ENCODE measurements at regions not wholly inside any gene's neighbourhood (a gene's known extent, or its start where the extent isn't known, plus 50 kb on each side); places are given as distances from the start of the nearest gene placed in this dataset.

DNA sequence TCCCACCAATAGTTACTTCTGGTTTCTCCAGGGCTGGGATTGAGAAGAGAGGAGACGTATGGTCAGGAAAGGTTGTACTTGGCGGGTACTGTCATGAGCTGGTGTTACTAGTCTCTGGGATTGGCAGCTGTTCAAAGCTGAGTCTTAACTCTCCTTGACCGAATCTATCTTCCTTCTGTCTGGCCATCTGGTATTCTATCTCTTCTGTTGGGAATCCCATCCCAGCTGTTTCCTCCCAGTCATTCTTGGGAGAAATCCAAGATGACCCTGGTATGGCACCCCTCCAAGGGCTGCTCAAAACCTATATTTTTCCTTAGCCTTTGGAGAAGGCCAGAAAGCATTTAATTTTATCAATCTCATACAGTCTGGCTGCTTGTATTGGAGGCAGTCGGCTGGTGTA is 287.0 kb upstream of the CHD6 start:
- DNase-seq (ENCODE audit: low spot score) (no peak), ATAC-seq (no peak)
- Mint-ChIP-seq H3K4me1 (peaks cover 4% of the 10 kb centered on the region), H3K27me3 (ENCODE audit: low read depth) (peaks cover 2% of the 10 kb centered on the region; the same call in 1 of the 2 replicates), H3K4me3 (no peak overlapping the region), H3K36me3 (peaks cover under 1% of the 10 kb centered on the region; the same call in 1 of the 2 replicates), H3K9me3 (peaks cover under 1% of the 10 kb centered on the region), H3K27ac (no peak overlapping the region)
- POLR2A ChIA-PET = no interaction called here
- TF ChIP-seq, protein P1, sequence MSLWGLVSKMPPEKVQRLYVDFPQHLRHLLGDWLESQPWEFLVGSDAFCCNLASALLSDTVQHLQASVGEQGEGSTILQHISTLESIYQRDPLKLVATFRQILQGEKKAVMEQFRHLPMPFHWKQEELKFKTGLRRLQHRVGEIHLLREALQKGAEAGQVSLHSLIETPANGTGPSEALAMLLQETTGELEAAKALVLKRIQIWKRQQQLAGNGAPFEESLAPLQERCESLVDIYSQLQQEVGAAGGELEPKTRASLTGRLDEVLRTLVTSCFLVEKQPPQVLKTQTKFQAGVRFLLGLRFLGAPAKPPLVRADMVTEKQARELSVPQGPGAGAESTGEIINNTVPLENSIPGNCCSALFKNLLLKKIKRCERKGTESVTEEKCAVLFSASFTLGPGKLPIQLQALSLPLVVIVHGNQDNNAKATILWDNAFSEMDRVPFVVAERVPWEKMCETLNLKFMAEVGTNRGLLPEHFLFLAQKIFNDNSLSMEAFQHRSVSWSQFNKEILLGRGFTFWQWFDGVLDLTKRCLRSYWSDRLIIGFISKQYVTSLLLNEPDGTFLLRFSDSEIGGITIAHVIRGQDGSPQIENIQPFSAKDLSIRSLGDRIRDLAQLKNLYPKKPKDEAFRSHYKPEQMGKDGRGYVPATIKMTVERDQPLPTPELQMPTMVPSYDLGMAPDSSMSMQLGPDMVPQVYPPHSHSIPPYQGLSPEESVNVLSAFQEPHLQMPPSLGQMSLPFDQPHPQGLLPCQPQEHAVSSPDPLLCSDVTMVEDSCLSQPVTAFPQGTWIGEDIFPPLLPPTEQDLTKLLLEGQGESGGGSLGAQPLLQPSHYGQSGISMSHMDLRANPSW (CRISPR knock-in tag; conservative IDR thresholded peaks at IDR 0.05; ENCODE audit: low read depth) = no peak
- TF ChIP-seq HMGA2 (CRISPR knock-in tag; IDR thresholded peaks at IDR 0.05) (no peak), SOX15 (CRISPR knock-in tag; IDR thresholded peaks at IDR 0.05) (no peak)
- CTCF ChIA-PET = interaction anchor here (1.3 to 1.9 kb wide), 2 partner anchors 167 to 170 kb away, joined by 4 to 7 read pairs; no protein-coding TSS in a partner anchor

DNA sequence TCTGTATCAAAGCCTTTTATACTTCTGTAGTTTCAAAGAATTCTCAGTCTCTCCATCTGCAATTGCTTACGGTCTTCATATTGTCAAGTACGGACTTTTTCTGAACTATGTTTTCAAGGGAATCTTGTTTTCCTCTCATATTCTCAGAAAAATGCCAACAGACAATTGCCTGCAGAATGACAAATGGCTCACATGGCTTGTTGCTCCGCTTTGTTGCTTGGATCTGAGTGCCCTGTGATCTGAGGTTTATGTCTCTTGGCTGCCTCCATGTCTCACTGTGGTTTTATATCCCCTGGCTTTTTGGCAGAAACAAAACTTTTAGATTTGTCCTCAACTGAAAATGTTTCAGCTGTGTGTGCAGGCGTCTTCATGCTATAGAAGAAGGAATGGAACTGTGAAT is 285.4 kb upstream of the CHD6 start:
- H3K4me3 Mint-ChIP-seq = no peak overlapping the region
- no peak overlapping the region for H3K27ac Mint-ChIP-seq
- H3K4me1 Mint-ChIP-seq = peaks cover 18% of the 10 kb centered on the region
- peaks cover 2% of the 10 kb centered on the region; the same call in 1 of the 2 replicates for H3K27me3 Mint-ChIP-seq (ENCODE audit: low read depth)
- POLR2A ChIA-PET = no interaction called here
- H3K36me3 Mint-ChIP-seq = no peaks in the 10 kb centered on the region
- DNase-seq (ENCODE audit: low spot score) (no peak), ATAC-seq (no peak)
- no peaks in the 10 kb centered on the region for H3K9me3 Mint-ChIP-seq
- CTCF ChIA-PET = no interaction called here
- TF ChIP-seq, protein P2, sequence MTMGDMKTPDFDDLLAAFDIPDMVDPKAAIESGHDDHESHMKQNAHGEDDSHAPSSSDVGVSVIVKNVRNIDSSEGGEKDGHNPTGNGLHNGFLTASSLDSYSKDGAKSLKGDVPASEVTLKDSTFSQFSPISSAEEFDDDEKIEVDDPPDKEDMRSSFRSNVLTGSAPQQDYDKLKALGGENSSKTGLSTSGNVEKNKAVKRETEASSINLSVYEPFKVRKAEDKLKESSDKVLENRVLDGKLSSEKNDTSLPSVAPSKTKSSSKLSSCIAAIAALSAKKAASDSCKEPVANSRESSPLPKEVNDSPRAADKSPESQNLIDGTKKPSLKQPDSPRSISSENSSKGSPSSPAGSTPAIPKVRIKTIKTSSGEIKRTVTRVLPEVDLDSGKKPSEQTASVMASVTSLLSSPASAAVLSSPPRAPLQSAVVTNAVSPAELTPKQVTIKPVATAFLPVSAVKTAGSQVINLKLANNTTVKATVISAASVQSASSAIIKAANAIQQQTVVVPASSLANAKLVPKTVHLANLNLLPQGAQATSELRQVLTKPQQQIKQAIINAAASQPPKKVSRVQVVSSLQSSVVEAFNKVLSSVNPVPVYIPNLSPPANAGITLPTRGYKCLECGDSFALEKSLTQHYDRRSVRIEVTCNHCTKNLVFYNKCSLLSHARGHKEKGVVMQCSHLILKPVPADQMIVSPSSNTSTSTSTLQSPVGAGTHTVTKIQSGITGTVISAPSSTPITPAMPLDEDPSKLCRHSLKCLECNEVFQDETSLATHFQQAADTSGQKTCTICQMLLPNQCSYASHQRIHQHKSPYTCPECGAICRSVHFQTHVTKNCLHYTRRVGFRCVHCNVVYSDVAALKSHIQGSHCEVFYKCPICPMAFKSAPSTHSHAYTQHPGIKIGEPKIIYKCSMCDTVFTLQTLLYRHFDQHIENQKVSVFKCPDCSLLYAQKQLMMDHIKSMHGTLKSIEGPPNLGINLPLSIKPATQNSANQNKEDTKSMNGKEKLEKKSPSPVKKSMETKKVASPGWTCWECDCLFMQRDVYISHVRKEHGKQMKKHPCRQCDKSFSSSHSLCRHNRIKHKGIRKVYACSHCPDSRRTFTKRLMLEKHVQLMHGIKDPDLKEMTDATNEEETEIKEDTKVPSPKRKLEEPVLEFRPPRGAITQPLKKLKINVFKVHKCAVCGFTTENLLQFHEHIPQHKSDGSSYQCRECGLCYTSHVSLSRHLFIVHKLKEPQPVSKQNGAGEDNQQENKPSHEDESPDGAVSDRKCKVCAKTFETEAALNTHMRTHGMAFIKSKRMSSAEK (CRISPR knock-in tag; IDR thresholded peaks at IDR 0.05; ENCODE audit: borderline replicate concordance) = no peak
- TF ChIP-seq, protein P3, sequence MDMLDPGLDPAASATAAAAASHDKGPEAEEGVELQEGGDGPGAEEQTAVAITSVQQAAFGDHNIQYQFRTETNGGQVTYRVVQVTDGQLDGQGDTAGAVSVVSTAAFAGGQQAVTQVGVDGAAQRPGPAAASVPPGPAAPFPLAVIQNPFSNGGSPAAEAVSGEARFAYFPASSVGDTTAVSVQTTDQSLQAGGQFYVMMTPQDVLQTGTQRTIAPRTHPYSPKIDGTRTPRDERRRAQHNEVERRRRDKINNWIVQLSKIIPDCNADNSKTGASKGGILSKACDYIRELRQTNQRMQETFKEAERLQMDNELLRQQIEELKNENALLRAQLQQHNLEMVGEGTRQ (CRISPR knock-in tag; IDR thresholded peaks at IDR 0.05) = no peak
- TF ChIP-seq, protein P4, sequence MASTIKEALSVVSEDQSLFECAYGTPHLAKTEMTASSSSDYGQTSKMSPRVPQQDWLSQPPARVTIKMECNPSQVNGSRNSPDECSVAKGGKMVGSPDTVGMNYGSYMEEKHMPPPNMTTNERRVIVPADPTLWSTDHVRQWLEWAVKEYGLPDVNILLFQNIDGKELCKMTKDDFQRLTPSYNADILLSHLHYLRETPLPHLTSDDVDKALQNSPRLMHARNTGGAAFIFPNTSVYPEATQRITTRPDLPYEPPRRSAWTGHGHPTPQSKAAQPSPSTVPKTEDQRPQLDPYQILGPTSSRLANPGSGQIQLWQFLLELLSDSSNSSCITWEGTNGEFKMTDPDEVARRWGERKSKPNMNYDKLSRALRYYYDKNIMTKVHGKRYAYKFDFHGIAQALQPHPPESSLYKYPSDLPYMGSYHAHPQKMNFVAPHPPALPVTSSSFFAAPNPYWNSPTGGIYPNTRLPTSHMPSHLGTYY (CRISPR knock-in tag; IDR thresholded peaks at IDR 0.05) = no peak
- TF ChIP-seq ZNF416 (CRISPR knock-in tag; IDR thresholded peaks at IDR 0.05) = no peak
- no peak for TF ChIP-seq GABPB1 (CRISPR knock-in tag; IDR thresholded peaks at IDR 0.05)
- TF ChIP-seq ZNF396 (CRISPR knock-in tag; IDR thresholded peaks at IDR 0.05; ENCODE audit: borderline replicate concordance) = no peak
- TF ChIP-seq, protein P5, sequence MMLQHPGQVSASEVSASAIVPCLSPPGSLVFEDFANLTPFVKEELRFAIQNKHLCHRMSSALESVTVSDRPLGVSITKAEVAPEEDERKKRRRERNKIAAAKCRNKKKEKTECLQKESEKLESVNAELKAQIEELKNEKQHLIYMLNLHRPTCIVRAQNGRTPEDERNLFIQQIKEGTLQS (CRISPR knock-in tag; conservative IDR thresholded peaks at IDR 0.05) = no peak
- no peak for TF ChIP-seq FOXP1 (CRISPR knock-in tag; IDR thresholded peaks at IDR 0.05; ENCODE audit: borderline replicate concordance)
- TF ChIP-seq NFATC4 (CRISPR knock-in tag; IDR thresholded peaks at IDR 0.05) = no peak
- no peak for TF ChIP-seq OVOL2 (CRISPR knock-in tag; IDR thresholded peaks at IDR 0.05; ENCODE audit: borderline replicate concordance)
- no peak for TF ChIP-seq NFE2L1 (CRISPR knock-in tag; IDR thresholded peaks at IDR 0.05)
- TF ChIP-seq, protein P6, sequence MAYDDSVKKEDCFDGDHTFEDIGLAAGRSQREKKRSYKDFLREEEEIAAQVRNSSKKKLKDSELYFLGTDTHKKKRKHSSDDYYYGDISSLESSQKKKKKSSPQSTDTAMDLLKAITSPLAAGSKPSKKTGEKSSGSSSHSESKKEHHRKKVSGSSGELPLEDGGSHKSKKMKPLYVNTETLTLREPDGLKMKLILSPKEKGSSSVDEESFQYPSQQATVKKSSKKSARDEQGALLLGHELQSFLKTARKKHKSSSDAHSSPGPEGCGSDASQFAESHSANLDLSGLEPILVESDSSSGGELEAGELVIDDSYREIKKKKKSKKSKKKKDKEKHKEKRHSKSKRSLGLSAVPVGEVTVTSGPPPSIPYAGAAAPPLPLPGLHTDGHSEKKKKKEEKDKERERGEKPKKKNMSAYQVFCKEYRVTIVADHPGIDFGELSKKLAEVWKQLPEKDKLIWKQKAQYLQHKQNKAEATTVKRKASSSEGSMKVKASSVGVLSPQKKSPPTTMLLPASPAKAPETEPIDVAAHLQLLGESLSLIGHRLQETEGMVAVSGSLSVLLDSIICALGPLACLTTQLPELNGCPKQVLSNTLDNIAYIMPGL (CRISPR knock-in tag; IDR thresholded peaks at IDR 0.05) = no peak
- no peak for TF ChIP-seq TCF7 (CRISPR knock-in tag; IDR thresholded peaks at IDR 0.05; ENCODE audit: low read depth)
- TF ChIP-seq KAT7 (CRISPR knock-in tag; IDR thresholded peaks at IDR 0.05; ENCODE audit: borderline replicate concordance) = no peak
- TF ChIP-seq, protein P7, sequence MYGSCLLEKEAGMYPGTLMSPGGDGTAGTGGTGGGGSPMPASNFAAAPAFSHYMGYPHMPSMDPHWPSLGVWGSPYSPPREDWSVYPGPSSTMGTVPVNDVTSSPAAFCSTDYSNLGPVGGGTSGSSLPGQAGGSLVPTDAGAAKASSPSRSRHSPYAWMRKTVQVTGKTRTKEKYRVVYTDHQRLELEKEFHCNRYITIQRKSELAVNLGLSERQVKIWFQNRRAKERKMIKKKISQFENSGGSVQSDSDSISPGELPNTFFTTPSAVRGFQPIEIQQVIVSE (CRISPR knock-in tag; IDR thresholded peaks at IDR 0.05; ENCODE audit: borderline replicate concordance) = no peak
- TF ChIP-seq CBFB (CRISPR knock-in tag; IDR thresholded peaks at IDR 0.05; ENCODE audit: low read depth) = no peak
- no peak for TF ChIP-seq NR3C1 (CRISPR knock-in tag; conservative IDR thresholded peaks at IDR 0.05; ENCODE audit: low read depth)
